H1 (cell line): ENCODE measurements at regions not wholly inside any gene's neighbourhood (a gene's known extent, or its start where the extent isn't known, plus 50 kb on each side); places are given as distances from the start of the nearest gene placed in this dataset.

ENCODE experiments used
- CTCF ChIA-PET: fragments of 300-600 bp; sonication (Branson Sonifier 250); formaldehyde crosslinking; loops from one replicate; lab custom pipeline; 2021; ENCODE audit not compliant: partially characterized antibody; lab: Charles Lee
- POLR2A ChIA-PET: fragments of 300-600 bp; sonication (Branson Sonifier 250); formaldehyde crosslinking; loops from one replicate; lab custom pipeline; 2021; ENCODE audit warnings: inconsistent platforms; ENCODE audit not compliant: partially characterized antibody; lab: Charles Lee
- DNase-seq, 2 experiments: peaks; one replicate each; pipeline versions ENCODE4 v3.0.0 to v3.0.0-alpha.2; 2010 to 2022; ENCODE audit warnings: low spot score in 2 of 2, low read depth in 1 of 2, mixed read lengths in 1 of 2
- FAIRE-seq: peaks from 2 replicates; lab custom pipeline; 2011; peaks lifted over from hg19 to GRCh38; lab: Jason Lieb, UNC
- H2AFZ ChIP-seq: 2 replicates; pipeline ENCODE4 v1.8.1; 2012; ENCODE audit warnings: low read length, inconsistent platforms
- H2AK5ac ChIP-seq: 2 replicates; pipeline ENCODE4 v1.6.1; 2013; ENCODE audit warnings: low read depth, low read length
- H2BK120ac ChIP-seq: replicated peaks from 2 replicates; pipeline ENCODE3; 2013; ENCODE audit warnings: low read depth, low read length, inconsistent platforms
- H2BK12ac ChIP-seq: 2 replicates; pipeline ENCODE4 v1.6.1; 2013; ENCODE audit warnings: low read depth, low read length
- H2BK15ac ChIP-seq: 2 replicates; pipeline ENCODE4 v1.6.1; 2013; ENCODE audit warnings: low read length
- H2BK20ac ChIP-seq: 2 replicates; pipeline ENCODE4 v1.6.1; 2013; ENCODE audit warnings: low read length
- H2BK5ac ChIP-seq: 2 replicates; pipeline ENCODE4 v1.6.1; 2013; ENCODE audit warnings: low read depth, low read length
- H3K14ac ChIP-seq: 2 replicates; pipeline ENCODE4 v1.6.1; 2013; ENCODE audit warnings: inconsistent platforms; ENCODE audit not compliant: insufficient read length
- H3K18ac ChIP-seq: 2 replicates; pipeline ENCODE4 v1.6.1; 2013; ENCODE audit warnings: low read length; ENCODE audit errors: extremely low read depth
- H3K23ac ChIP-seq: 2 replicates; pipeline ENCODE4 v1.6.1; 2013; ENCODE audit warnings: inconsistent platforms; ENCODE audit not compliant: insufficient read length
- H3K23me2 ChIP-seq: 2 replicates; pipeline ENCODE4 v1.6.1; 2013; ENCODE audit warnings: low read depth, low read length
- H3K27ac ChIP-seq: 2 replicates; pipeline ENCODE4 v1.6.1; 2011; ENCODE audit warnings: low read depth, low read length, inconsistent platforms
- H3K27me3 ChIP-seq, 4 experiments: replicated peaks in 1 of 4; 1 replicate in 1 of 4; 2 replicates in 3 of 4; pipeline versions ENCODE4 v1.6.1 to v1.8.1; 2011 to 2013; ENCODE audit warnings: low read length in 3 of 4, mild to moderate bottlenecking in 3 of 4, inconsistent platforms in 2 of 4, mixed read lengths in 2 of 4, moderate library complexity in 1 of 4; ENCODE audit not compliant: control insufficient read depth in 3 of 4, insufficient read depth in 3 of 4; ENCODE audit errors: extremely low read depth in 1 of 4
- H3K36me3 ChIP-seq, 4 experiments: 2 replicates each; pipeline versions ENCODE4 v1.6.1 to v1.8.1; 2011 to 2013; ENCODE audit warnings: mild to moderate bottlenecking in 4 of 4, low read length in 3 of 4, moderate library complexity in 2 of 4, control low read depth in 1 of 4, inconsistent platforms in 1 of 4; ENCODE audit not compliant: insufficient read depth in 4 of 4, control insufficient read depth in 2 of 4
- H3K4ac ChIP-seq: replicated peaks from 2 replicates; pipeline ENCODE3; 2013; ENCODE audit warnings: low read length, low read depth, mixed read lengths, inconsistent platforms; ENCODE audit not compliant: insufficient read length
- H3K4me1 ChIP-seq, 4 experiments: replicated peaks in 1 of 4; 1 replicate in 1 of 4; 2 replicates in 3 of 4; pipeline versions ENCODE4 v1.6.1 to v1.8.1; 2011 to 2013; ENCODE audit warnings: low read length in 3 of 4, inconsistent platforms in 2 of 4, mixed read lengths in 1 of 4; ENCODE audit not compliant: insufficient read depth in 4 of 4, control insufficient read depth in 3 of 4
- H3K4me2 ChIP-seq, 2 experiments: 2 replicates each; pipeline versions ENCODE4 v1.6.1 to v1.8.1; 2011 to 2013; ENCODE audit warnings: low read depth in 2 of 2, low read length in 2 of 2, control low read depth in 1 of 2, inconsistent platforms in 1 of 2, mild to moderate bottlenecking in 1 of 2; ENCODE audit not compliant: insufficient read depth in 1 of 2
- H3K4me3 ChIP-seq, 4 experiments: fragments of 200-600, 300-600 bp in 1 of 4; sonication (generic), shearing (Covaris generic), sonication (Bioruptor Twin) in 1 of 4; 2 replicates each; pipeline versions ENCODE4 v1.5.1 to v1.8.1; 2011 to 2016; ENCODE audit warnings: low read length in 4 of 4, low read depth in 3 of 4, control low read depth in 2 of 4, inconsistent platforms in 2 of 4, mild to moderate bottlenecking in 2 of 4, mixed read lengths in 1 of 4, moderate library complexity in 1 of 4; ENCODE audit not compliant: insufficient read depth in 2 of 4; ENCODE audit errors: extremely low read depth in 1 of 4
- H3K56ac ChIP-seq: replicated peaks from 2 replicates; pipeline ENCODE3; 2013; ENCODE audit warnings: low read depth, mild to moderate bottlenecking, mixed read lengths, low read length, inconsistent platforms; ENCODE audit not compliant: insufficient read length
- H3K79me1 ChIP-seq: 2 replicates; pipeline ENCODE4 v1.6.1; 2013; ENCODE audit warnings: low read depth, low read length, control low read depth
- H3K79me2 ChIP-seq, 2 experiments: 2 replicates each; pipeline versions ENCODE4 v1.6.1 to v1.8.1; 2012 to 2013; ENCODE audit warnings: low read length in 2 of 2, mild to moderate bottlenecking in 2 of 2, inconsistent platforms in 1 of 2; ENCODE audit not compliant: insufficient read depth in 2 of 2, control insufficient read depth in 1 of 2
- H3K9ac ChIP-seq, 4 experiments: replicated peaks in 1 of 4; 1 replicate in 1 of 4; 2 replicates in 3 of 4; pipeline versions ENCODE4 v1.6.1 to v1.8.1; 2011 to 2013; ENCODE audit warnings: low read depth in 3 of 4, low read length in 3 of 4, control low read depth in 2 of 4, mild to moderate bottlenecking in 2 of 4, moderate library complexity in 2 of 4, inconsistent platforms in 1 of 4; ENCODE audit errors: extremely low read depth in 1 of 4
- H3K9me3 ChIP-seq, 2 experiments: 2 replicates each; pipeline versions ENCODE4 v1.6.1 to v1.8.1; 2012 to 2013; ENCODE audit warnings: mild to moderate bottlenecking in 2 of 2, moderate library complexity in 2 of 2, control low read depth in 1 of 2, inconsistent platforms in 1 of 2, low read depth in 1 of 2, low read length in 1 of 2, mixed read lengths in 1 of 2; ENCODE audit not compliant: insufficient read depth in 2 of 2
- H4K20me1 ChIP-seq, 2 experiments: replicated peaks in 1 of 2; 2 replicates each; pipeline versions ENCODE3 to v1.8.1; 2011 to 2013; ENCODE audit warnings: inconsistent platforms in 2 of 2, low read length in 2 of 2, mild to moderate bottlenecking in 1 of 2; ENCODE audit not compliant: insufficient read depth in 2 of 2, control insufficient read depth in 1 of 2
- H4K5ac ChIP-seq: 2 replicates; pipeline ENCODE4 v1.6.1; 2013; ENCODE audit warnings: low read length, low read depth, mixed read lengths, inconsistent platforms; ENCODE audit not compliant: insufficient read length
- H4K8ac ChIP-seq: 2 replicates; pipeline ENCODE4 v1.8.0; 2013; ENCODE audit warnings: mild to moderate bottlenecking, moderate library complexity, low read length, inconsistent platforms; ENCODE audit not compliant: insufficient read depth; ENCODE audit errors: extremely low read depth
- H4K91ac ChIP-seq: replicated peaks from 2 replicates; pipeline ENCODE3; 2013; ENCODE audit warnings: low read length, mixed read lengths, inconsistent platforms; ENCODE audit not compliant: insufficient read length
- BCL11A ChIP-seq, 2 experiments: IDR thresholded peaks; one replicate each; pipeline ENCODE4 v1.6.1; 2011; ENCODE audit warnings: low read depth in 2 of 2, low read length in 2 of 2, mild to moderate bottlenecking in 2 of 2
- GTF2F1 ChIP-seq: IDR thresholded peaks from 2 replicates; pipeline ENCODE4 v1.6.1; 2012; ENCODE audit warnings: low read depth, low read length, improper control_type of control experiment, borderline replicate concordance
- JUND ChIP-seq: IDR thresholded peaks from 2 replicates; pipeline ENCODE4 v1.6.1; 2011; ENCODE audit warnings: mild to moderate bottlenecking, improper control_type of control experiment, low read length
- SRF ChIP-seq: IDR thresholded peaks from 2 replicates; pipeline ENCODE4 v1.6.1; 2011; ENCODE audit warnings: mild to moderate bottlenecking, low read depth, low read length, moderate library complexity
- TBP ChIP-seq: IDR thresholded peaks from 2 replicates; pipeline ENCODE4 v1.6.1; 2011; ENCODE audit warnings: low read depth, low read length, improper control_type of control experiment
- ZNF274 ChIP-seq: IDR thresholded peaks from 2 replicates; pipeline ENCODE4 v1.7.0; 2012; ENCODE audit warnings: low read length, borderline replicate concordance; ENCODE audit errors: extremely low read depth
- WGBS, 2 experiments: shearing (Covaris generic) in 1 of 2; methylation state at CpG; one replicate each; pipeline versions ENCODE4 v1.1.6 to v1.1.7; 2013 to 2015; ENCODE audit warnings: low lambda C conversion rate in 2 of 2, mixed read lengths in 2 of 2, inconsistent platforms in 1 of 2, low coverage in 1 of 2, missing lambda C conversion rate in 1 of 2; ENCODE audit not compliant: insufficient replicate concordance in 2 of 2, insufficient coverage in 1 of 2, insufficient read length in 1 of 2; ENCODE audit errors: extremely low coverage in 1 of 2, missing lambda C conversion rate in 1 of 2; 5-methylcytosine and 5-hydroxymethylcytosine counted together

GRCh38 chrY:8644926-8645325 lies 692.3 kb upstream of the TSPY4 start:
- no peak overlapping the region for H3K4ac ChIP-seq
- H3K4me1 ChIP-seq: no peaks in the 10 kb centered on the region
- H3K23me2 ChIP-seq: no peaks in the 10 kb centered on the region
- H2AK5ac ChIP-seq: no peak overlapping the region
- H3K4me2 ChIP-seq: no peak overlapping the region
- H3K79me1 ChIP-seq: no peaks in the 10 kb centered on the region
- no peak overlapping the region for H2BK120ac ChIP-seq
- no peak overlapping the region for H4K8ac ChIP-seq
- no peaks in the 10 kb centered on the region for H3K27me3 ChIP-seq
- FAIRE-seq: no peak
- H3K14ac ChIP-seq: no peak overlapping the region
- no peaks in the 10 kb centered on the region for H4K20me1 ChIP-seq
- no peak for DNase-seq
- H3K9me3 ChIP-seq: peaks cover 13 to 79% of the 10 kb centered on the region in 2 experiments
- 100% methylated on average over 1 of the region's 3 CpGs; no CpG with 5 or more reads in 1 of the 2 experiments for WGBS, 2 experiments
- TF ChIP-seq GTF2F1 (no peak), SRF (no peak), BCL11A (IDR thresholded peaks at IDR 0.05; ENCODE audit: low read depth in 2 of 2, low read length in 2 of 2) (no peak), TBP (no peak), JUND (no peak), ZNF274 (no peak)
- no peak overlapping the region for H2AFZ ChIP-seq
- no peak overlapping the region for H3K18ac ChIP-seq
- H3K79me2 ChIP-seq: no peaks in the 10 kb centered on the region
- H4K91ac ChIP-seq: no peak overlapping the region
- no peaks in the 10 kb centered on the region for H3K36me3 ChIP-seq
- no peak overlapping the region for H3K23ac ChIP-seq
- H2BK15ac ChIP-seq: no peak overlapping the region
- H3K56ac ChIP-seq: no peak overlapping the region
- H3K4me3 ChIP-seq: no peak overlapping the region
- no peak overlapping the region for H2BK20ac ChIP-seq
- ChIA-PET CTCF (no interaction called here), POLR2A (no interaction called here)
- H3K9ac ChIP-seq: no peak overlapping the region
- no peak overlapping the region for H2BK12ac ChIP-seq
- no peak overlapping the region for H3K27ac ChIP-seq
- H4K5ac ChIP-seq: no peak overlapping the region
- H2BK5ac ChIP-seq: no peak overlapping the region
